ENCODE measurements at regions not wholly inside any gene's neighbourhood (a gene's known extent, or its start where the extent isn't known, plus 50 kb on each side); places are given as distances from the start of the nearest gene placed in this dataset.

DNA sequence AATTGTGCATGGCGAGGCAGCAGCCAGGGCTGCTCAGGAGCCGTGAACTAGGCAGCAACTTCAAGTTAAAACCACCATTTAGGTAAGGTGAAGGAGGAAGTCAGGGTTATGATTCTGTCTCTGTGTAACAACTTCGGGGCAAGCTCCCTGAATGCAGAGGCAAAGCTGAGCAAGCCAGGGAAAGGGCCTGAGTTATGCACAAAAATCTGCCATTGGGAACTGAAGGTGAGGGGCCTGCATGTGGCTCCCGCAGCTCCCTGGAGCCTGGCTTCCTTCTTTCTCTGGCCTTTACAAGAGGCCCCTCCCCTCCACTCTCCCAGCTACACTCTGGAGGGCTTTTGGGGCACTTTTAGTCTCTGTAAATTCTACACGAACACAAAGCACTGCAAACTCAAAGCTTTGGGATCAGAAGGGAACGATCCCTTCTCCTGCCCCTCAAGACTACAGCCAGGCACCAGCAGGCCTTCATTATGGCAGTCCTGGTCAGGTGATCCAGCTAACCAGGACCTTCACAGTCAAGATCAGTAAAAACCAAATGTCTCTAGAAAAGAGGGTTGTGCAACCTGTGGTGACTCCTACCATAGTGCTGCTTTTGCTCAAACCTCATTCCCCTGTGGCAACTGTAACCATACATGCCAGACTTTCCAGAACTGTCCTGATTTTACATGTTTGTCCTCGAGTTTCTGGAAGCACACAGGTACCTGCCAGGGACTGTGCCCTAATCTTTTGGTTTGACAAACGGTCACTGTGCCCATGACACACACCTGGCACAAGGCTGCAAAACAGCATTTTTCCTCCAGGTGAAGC is 67.2 kb upstream of the PTGR2 start:
- no peak for DNase-seq (ENCODE audit: low read depth, low spot score)
- in situ Hi-C loops (cut with HindIII; ENCODE audit: low pct_unique_long_range_greater_than_20kb, low sequenced_read_pairs): no loop called here

DNA sequence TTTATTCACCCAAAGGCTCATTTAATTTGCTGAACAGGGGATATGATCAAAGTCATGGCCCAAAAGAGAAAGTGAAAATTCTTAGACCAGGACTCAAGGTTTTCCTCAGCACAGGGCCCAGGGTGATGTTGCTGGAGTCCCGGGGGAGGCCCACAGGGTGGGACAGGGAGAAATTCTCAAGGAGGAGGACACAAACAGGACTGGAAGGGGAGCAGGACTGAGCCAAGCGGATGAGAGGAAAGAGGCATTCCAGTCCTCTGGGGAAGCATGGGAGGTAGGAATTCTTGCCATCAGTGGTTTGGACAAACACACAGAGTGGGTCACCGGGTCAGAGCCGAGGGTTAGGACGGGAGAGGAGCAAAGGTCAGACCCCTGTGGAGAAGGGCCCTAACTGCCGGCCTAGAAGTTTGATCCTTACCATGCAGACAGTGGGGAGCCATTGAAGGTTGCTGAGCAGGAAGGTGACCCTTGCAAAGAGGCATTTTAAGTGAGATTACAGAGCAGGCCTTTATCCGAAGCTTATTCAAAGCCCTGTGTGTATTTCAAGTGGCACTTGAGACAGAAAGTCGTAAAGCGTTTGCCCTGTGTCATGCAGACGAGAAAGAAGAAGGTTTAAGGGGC is 68.4 kb upstream of the PTGR2 start:
- in situ Hi-C loops (cut with HindIII; ENCODE audit: low pct_unique_long_range_greater_than_20kb, low sequenced_read_pairs): no loop called here
- DNase-seq (ENCODE audit: low read depth, low spot score): no peak

GRCh38 chr14:73782623-73783022 is 68.4 kb upstream of the PNMA1 start:
- in situ Hi-C loops (cut with HindIII; ENCODE audit: low pct_unique_long_range_greater_than_20kb, low sequenced_read_pairs): no loop called here

GRCh38 chr14:73780896-73781295 is 66.7 kb upstream of the PNMA1 start:
- DNase-seq (ENCODE audit: low read depth, low spot score): no peak
- in situ Hi-C loops (cut with HindIII; ENCODE audit: low pct_unique_long_range_greater_than_20kb, low sequenced_read_pairs): no loop called here

More at GRCh38 chr14:73782623-73783022, 68.4 kb upstream of the PNMA1 start:
- DNase-seq (ENCODE audit: low read depth, low spot score): no peak

DNA sequence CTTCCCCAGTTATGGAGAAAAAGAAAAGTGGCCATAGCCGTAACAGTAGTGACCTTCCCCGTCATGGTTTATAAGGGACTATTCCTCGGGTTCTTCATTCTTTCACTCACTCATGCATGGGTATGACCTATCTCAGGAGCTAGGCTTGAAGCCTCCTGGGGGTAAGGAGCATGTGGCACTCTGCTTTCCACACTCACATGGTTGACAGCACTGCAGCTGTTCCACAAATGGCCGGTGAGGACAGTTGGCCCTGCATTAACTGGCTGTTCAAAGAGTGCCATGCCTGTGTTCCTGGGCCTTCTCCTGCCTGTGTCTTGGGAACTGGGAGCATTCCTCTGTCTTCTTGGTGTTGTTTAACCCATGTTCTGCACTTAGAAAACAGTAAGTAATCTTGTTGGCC is 66.2 kb upstream of the PNMA1 start:
- no peak for DNase-seq (ENCODE audit: low read depth, low spot score)
- in situ Hi-C loops (cut with HindIII; ENCODE audit: low pct_unique_long_range_greater_than_20kb, low sequenced_read_pairs): no loop called here

DNA sequence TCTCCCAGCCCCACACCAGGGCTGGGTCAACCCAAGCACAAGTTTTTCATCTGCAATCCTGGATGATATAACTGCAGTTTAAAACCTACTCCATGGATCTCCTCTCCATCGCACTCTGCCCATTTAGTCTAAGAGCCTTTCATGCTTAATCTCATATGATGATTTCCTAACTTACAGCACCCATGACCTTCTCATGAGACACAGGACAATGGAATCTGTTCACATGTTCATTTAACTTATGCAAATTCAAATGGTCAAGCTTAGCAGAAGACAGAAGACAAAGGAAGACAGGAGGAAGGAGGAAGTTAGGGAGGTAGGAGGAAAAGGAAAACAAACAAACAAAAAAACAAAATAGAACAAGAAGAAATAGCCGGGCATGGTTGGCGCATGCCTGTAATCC is 64.6 kb upstream of the PNMA1 start:
- in situ Hi-C loops (cut with HindIII; ENCODE audit: low pct_unique_long_range_greater_than_20kb, low sequenced_read_pairs): no loop called here
- peak; percentile 76 for DNase-seq (ENCODE audit: low read depth, low spot score)

DNA sequence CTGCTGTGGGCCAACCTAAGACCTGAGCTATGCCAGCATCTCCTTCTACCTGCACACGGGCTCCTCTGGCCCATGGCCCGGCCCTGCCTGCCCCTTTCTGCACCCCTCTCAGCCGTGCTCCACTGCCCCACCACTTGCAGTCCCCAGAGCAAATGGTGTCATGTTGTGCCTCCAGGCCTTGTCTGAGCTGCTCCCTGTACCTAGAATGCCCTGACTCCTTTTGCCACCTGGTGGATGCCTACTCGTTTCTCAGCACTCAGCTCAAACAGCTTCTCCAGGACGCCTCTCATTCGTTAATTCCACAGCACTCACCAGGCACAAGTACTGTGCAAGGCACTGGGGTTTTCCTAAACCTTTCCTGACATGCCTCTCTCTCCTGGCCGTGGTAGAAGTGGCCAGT is 63.2 kb upstream of the PNMA1 start:
- no peak for DNase-seq (ENCODE audit: low read depth, low spot score)
- in situ Hi-C loops (cut with HindIII; ENCODE audit: low pct_unique_long_range_greater_than_20kb, low sequenced_read_pairs): no loop called here

- no peak for DNase-seq (ENCODE audit: low read depth, low spot score)
- in situ Hi-C loops (cut with HindIII; ENCODE audit: low pct_unique_long_range_greater_than_20kb, low sequenced_read_pairs): no loop called here
Observed at GRCh38 chr14:73776194-73776537, 62.0 kb upstream of the PNMA1 start.

DNA sequence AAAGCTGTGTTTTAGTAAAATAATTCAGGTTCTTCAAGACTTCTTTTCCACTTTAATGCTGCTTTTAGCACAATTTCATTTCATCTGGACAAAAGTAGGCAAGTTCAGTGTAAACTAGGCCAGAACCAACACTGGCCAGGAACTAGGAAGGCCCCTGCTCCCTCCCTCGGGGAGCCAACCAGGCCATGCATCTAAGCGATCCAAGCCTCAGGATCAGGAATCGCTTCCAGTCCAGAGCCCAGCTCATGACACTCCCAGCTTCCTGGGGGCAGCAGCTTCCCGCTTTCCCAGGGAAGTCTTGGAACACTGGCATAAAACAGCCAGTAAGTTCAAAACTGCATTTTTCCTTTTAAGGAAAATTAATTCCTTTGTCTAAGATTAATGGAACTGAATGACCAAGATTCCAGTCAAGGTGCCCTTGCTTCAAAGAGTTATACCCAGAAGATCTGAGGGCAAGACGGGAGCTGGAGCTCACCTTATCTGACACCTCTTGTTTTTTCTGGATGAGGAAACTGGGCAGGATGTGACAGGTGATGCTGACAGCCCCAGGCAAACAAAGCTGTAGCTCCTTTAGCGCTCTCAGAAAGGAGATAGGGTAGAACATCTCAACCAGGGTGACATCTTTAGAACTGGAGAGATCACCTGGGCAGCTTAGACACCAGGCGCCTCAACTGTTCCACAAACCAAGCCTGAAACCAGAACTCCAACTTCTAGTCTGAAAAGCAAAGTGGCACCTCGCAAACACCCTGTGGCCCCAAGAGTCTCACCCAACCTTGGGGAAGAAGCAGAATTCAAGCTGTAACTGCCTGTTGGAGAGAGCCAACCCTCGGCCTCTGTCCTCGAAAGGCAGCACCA is 61.4 kb upstream of the PNMA1 start:
- no peak for DNase-seq (ENCODE audit: low read depth, low spot score)
- in situ Hi-C loops (cut with HindIII; ENCODE audit: low pct_unique_long_range_greater_than_20kb, low sequenced_read_pairs): no loop called here

- in situ Hi-C loops (cut with HindIII; ENCODE audit: low pct_unique_long_range_greater_than_20kb, low sequenced_read_pairs): no loop called here
- no peak for DNase-seq (ENCODE audit: low read depth, low spot score)
Observed at GRCh38 chr14:73774671-73775070, 60.5 kb upstream of the PNMA1 start.

DNA sequence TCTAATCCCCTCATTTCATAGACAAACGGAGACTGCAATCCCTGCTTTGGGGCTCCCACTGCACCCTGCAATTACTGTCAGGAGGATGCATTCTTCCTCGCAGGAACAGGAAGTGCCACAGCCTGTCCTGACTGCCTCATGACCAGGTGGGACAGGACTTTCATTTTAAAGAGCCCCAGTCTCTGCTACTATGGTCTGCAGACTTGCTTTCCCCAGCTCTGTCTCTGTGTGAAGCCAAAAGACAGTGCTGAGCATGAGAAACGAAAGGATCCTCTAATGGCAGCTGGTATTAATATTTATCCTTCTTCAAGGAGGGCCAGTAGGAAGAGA is 60.0 kb upstream of the PNMA1 start:
- in situ Hi-C loops (cut with HindIII; ENCODE audit: low pct_unique_long_range_greater_than_20kb, low sequenced_read_pairs): no loop called here
- DNase-seq (ENCODE audit: low read depth, low spot score): no peak

DNA sequence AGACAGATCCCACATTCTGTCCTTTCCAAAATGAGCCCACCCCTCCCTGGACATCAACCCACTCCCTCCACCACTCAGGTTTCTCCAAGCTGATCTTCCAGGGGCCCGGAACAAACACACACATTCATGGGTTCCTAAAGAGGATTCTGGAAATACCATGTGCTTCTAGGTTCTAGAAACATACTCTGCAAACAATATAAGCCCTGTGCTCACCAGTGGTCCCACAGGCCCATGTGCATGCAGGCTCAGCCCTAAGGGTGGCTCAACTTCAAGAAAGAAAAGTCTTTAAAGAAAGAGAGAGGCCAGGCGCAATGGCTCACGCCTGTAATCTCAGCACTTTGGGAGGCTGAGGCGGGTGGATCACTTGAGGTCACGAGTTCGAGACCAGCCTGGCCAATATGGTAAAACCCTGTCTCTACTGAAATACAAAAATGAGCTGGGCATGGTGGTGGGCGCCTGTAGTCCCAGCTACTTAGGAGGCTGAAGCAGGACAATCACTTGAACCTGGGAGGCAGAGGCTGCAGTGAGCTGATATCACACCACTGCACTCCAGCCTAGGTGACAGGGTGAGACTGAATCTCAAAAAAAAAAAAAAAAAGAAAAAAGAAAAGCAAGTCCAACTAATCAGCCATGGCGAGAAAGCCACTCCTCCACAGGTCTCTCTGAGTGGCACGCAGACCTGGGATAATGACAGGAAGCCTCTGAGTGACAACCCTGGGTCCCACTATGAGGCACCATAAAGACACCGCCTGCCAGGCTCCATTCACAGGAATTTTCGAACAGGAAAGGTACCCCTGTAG is 59.5 kb upstream of the PNMA1 start:
- peak; percentile 73 for DNase-seq (ENCODE audit: low read depth, low spot score)
- in situ Hi-C loops (cut with HindIII; ENCODE audit: low pct_unique_long_range_greater_than_20kb, low sequenced_read_pairs): no loop called here

DNA sequence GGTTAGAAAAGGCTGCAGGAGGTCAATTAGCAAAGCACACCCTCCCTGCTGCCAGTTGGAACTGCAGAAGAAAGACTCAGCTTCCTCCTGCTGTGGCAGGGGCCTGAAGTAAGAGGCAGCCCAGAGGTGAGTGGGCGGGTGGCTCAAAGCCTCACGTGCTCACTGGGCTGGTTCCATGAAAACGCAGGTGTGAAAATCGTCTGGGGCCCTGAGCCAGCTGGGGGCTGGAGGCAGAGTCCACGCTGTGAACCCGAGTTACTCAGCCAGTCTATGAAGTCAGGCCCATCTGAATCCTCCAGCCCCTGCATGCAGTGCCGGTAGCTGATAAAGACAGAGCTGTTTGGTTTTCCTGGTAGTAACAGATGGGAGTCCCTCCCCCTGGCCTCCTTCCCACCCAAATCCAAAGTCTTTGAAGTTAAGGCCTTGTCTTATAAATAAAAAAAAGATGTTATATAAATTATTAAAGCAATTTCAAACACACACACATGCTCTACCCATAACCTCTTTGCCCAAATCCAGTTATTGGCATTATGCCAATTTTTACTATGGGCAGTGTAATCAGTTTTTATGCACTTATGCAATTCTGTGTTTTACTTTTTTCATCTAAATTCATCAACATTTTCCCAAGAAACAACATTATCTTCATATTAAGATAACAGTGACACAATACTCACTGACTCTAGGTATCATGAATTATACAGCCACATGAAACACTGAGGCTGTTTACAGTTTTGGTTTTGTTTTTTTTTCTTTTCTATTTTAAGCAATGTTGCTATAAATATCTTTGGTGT is 57.9 kb upstream of the PNMA1 start:
- in situ Hi-C loops (cut with HindIII; ENCODE audit: low pct_unique_long_range_greater_than_20kb, low sequenced_read_pairs): no loop called here
- no peak for DNase-seq (ENCODE audit: low read depth, low spot score)

DNA sequence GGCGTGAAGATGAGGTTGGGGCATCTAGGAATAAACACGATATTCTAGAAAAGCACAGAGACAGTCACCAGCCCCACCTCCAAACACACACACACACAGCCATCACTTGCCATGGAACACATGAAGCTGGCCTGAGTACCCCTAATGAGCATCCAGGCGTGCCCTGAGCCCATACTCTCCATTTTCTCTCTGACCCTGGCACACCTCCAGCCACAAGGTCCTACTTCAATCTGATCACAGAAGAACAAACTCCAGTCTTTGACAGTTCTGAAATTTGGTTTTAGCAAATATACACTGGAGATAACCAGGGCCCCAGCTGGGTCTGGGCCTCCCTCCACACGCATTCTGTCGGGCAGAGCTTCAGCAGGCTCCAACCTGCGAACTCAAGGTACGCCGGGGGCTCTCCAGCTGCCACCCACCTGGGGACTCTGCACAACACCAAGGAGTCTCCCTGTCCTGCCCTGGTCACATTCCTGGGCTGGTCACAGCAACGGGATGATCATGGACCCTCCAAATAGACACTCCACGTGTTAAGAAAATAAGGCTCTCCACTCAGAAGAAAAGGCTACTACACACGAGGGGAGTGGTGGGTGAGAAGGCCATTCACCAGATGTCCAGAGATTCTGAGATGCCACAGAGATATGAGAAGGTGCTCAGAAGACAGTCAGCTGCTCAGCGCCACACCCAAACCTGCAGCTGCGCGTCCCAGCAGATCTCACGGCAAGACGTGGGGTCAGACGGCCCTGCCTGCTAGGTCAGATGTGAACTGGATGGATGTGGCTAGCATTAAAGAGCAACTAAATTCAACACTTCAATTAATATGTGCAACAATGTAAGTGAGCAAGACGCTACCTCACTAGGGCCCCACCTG is 57.0 kb upstream of the PNMA1 start:
- in situ Hi-C loops (cut with HindIII; ENCODE audit: low pct_unique_long_range_greater_than_20kb, low sequenced_read_pairs): no loop called here
- DNase-seq (ENCODE audit: low read depth, low spot score): no peak

DNA sequence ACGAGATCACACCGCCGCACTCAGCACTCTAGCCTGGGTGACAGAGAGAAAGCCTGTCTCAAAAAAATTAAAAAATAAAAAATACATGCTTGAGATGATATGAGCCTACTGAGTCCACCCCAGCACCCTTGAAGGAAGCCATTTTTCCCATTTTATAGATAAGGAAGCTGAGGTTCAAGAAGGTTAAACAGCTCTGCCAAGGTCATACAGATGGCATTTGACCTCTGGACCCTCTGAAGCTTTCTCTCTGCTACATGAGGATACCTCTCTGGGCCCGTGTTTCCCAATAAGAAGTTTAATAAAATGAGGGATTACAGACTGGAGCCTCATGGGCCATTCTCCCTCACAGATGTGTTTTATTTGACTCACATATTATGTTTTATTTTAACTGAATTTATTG is 53.9 kb upstream of the PNMA1 start:
- no peak for DNase-seq (ENCODE audit: low read depth, low spot score)
- in situ Hi-C loops (cut with HindIII; ENCODE audit: low pct_unique_long_range_greater_than_20kb, low sequenced_read_pairs): no loop called here

- in situ Hi-C loops (cut with HindIII; ENCODE audit: low pct_unique_long_range_greater_than_20kb, low sequenced_read_pairs): no loop called here
- no peak for DNase-seq (ENCODE audit: low read depth, low spot score)
Observed at GRCh38 chr14:73764406-73765280, 50.5 kb upstream of the PNMA1 start.
